ENCODE measurements at regions not wholly inside any gene's neighbourhood (a gene's known extent, or its start where the extent isn't known, plus 50 kb on each side); places are given as distances from the start of the nearest gene placed in this dataset.

- TF ChIP-seq EP300 (IDR thresholded peaks at IDR 0.05), result no peak
- no peak for TF ChIP-seq CTCF (IDR thresholded peaks at IDR 0.05)
- TF ChIP-seq POLR2A (IDR thresholded peaks at IDR 0.05), result no peak
- Histone ChIP-seq H3K27me3 (no peaks in the 10 kb centered on the region), H3K36me3 (no peaks in the 10 kb centered on the region), H3K4me1 (ENCODE audit: insufficient read depth) (no peaks in the 10 kb centered on the region), H3K27ac (no peak overlapping the region), H3K4me3 (no peak overlapping the region), H3K9me3 (no peaks in the 10 kb centered on the region)
- DNase-seq, result no peak
- intact Hi-C loops (cut with DNase I), result no loop called here
- 49 to 56% (median 51%) methylated on average over 8 of the region's 8 CpGs for WGBS, 3 donors
Measured at GRCh38 chr6:40323881-40324634, 263.1 kb downstream of the LRFN2 start.

GRCh38 chr6:40322336-40322735, 264.8 kb downstream of the LRFN2 start:
- Histone ChIP-seq H3K4me3 (no peak overlapping the region), H3K27ac (no peak overlapping the region), H3K9me3 (no peaks in the 10 kb centered on the region), H3K36me3 (no peaks in the 10 kb centered on the region), H3K4me1 (ENCODE audit: insufficient read depth) (no peaks in the 10 kb centered on the region), H3K27me3 (no peaks in the 10 kb centered on the region)
- DNase-seq, result no peak
- TF ChIP-seq EP300 (IDR thresholded peaks at IDR 0.05), result no peak
- intact Hi-C loops (cut with DNase I), result no loop called here
- 86 to 89% (median 88%) methylated on average over 9 of the region's 9 CpGs for WGBS, 3 donors

- no peak overlapping the region for H3K27ac ChIP-seq
- TF ChIP-seq POLR2A (IDR thresholded peaks at IDR 0.05), result no peak
- TF ChIP-seq CTCF (IDR thresholded peaks at IDR 0.05), result no peak
- TF ChIP-seq EP300 (IDR thresholded peaks at IDR 0.05), result no peak
- intact Hi-C loops (cut with DNase I), result no loop called here
- 92 to 94% (median 93%) methylated on average over 7 of the region's 7 CpGs for WGBS, 3 donors
- H3K4me3 ChIP-seq, result no peak overlapping the region
- no peaks in the 10 kb centered on the region for H3K4me1 ChIP-seq (ENCODE audit: insufficient read depth)
- no peak for DNase-seq
- no peaks in the 10 kb centered on the region for H3K9me3 ChIP-seq
- H3K27me3 ChIP-seq, result no peaks in the 10 kb centered on the region
- no peaks in the 10 kb centered on the region for H3K36me3 ChIP-seq
Measured at GRCh38 chr6:40321616-40322015, 265.5 kb downstream of the LRFN2 start.

GRCh38 chr6:40320947-40321346, 266.2 kb downstream of the LRFN2 start:
- no peaks in the 10 kb centered on the region for H3K36me3 ChIP-seq
- TF ChIP-seq POLR2A (IDR thresholded peaks at IDR 0.05) (no peak), CTCF (IDR thresholded peaks at IDR 0.05) (no peak), EP300 (IDR thresholded peaks at IDR 0.05) (no peak)
- intact Hi-C loops (cut with DNase I), result no loop called here
- H3K4me3 ChIP-seq, result no peak overlapping the region
- H3K4me1 ChIP-seq (ENCODE audit: insufficient read depth), result no peaks in the 10 kb centered on the region
- no peaks in the 10 kb centered on the region for H3K27me3 ChIP-seq
- no peaks in the 10 kb centered on the region for H3K9me3 ChIP-seq
- 65 to 88% (median 66%) methylated on average over 2 of the region's 2 CpGs for WGBS, 3 donors
- no peak overlapping the region for H3K27ac ChIP-seq
- no peak for DNase-seq

- Histone ChIP-seq H3K4me3 (no peak overlapping the region), H3K27me3 (no peaks in the 10 kb centered on the region), H3K27ac (no peak overlapping the region), H3K36me3 (no peaks in the 10 kb centered on the region), H3K9me3 (no peaks in the 10 kb centered on the region), H3K4me1 (ENCODE audit: insufficient read depth) (no peaks in the 10 kb centered on the region)
- no peak for TF ChIP-seq POLR2A (IDR thresholded peaks at IDR 0.05)
- no peak for TF ChIP-seq EP300 (IDR thresholded peaks at IDR 0.05)
- TF ChIP-seq CTCF (IDR thresholded peaks at IDR 0.05), result no peak
- 82 to 95% (median 86%) methylated on average over 3 of the region's 3 CpGs for WGBS, 3 donors
- no peak for DNase-seq
- intact Hi-C loops (cut with DNase I), result no loop called here
Measured at GRCh38 chr6:40320441-40320840, 266.7 kb downstream of the LRFN2 start.
